HG02610 (cell line): ENCODE measurements at regions not wholly inside any gene's neighbourhood (a gene's known extent, or its start where the extent isn't known, plus 50 kb on each side); places are given as distances from the start of the nearest gene placed in this dataset.
"Not testable (repeated sequence)": the region's sequence is repeated elsewhere in the genome, so short reads cannot be mapped to it uniquely, and the experiment has no call there.

Experiments
- ATAC-seq: cut with Tn5 transposase; IDR thresholded peaks from one replicate; pipeline ENCODE4 v1.9.1; 2021; ENCODE audit warnings: mild to moderate bottlenecking, moderate library complexity; ENCODE audit not compliant: unreplicated experiment

- ATAC-seq, result no peak
Observed at GRCh38 chr6:93849857-93850256, 430.5 kb upstream of the EPHA7 start.

- ATAC-seq, result no peak
Observed at GRCh38 chr6:93848031-93848742, 428.8 kb upstream of the EPHA7 start.

GRCh38 chr6:93842178-93842577, 422.8 kb upstream of the EPHA7 start:
- no peak for ATAC-seq

- not testable (repeated sequence) for ATAC-seq
Observed at GRCh38 chr6:93835451-93836145, 416.2 kb upstream of the EPHA7 start.

- not testable (repeated sequence) for ATAC-seq
Observed at GRCh38 chr6:93835026-93835425, 415.7 kb upstream of the EPHA7 start.

GRCh38 chr6:93833326-93833725, 414.0 kb upstream of the EPHA7 start:
- not testable (repeated sequence) for ATAC-seq

- ATAC-seq, result not testable (repeated sequence)
Observed at GRCh38 chr6:93829757-93830156, 410.4 kb upstream of the EPHA7 start.

GRCh38 chr6:93829009-93829408, 409.6 kb upstream of the EPHA7 start:
- no peak for ATAC-seq

GRCh38 chr6:93828553-93828952, 409.2 kb upstream of the EPHA7 start:
- no peak for ATAC-seq

- no peak for ATAC-seq
Observed at GRCh38 chr6:93827728-93828127, 408.4 kb upstream of the EPHA7 start.

GRCh38 chr6:93825950-93826349, 406.6 kb upstream of the EPHA7 start:
- no peak for ATAC-seq

GRCh38 chr6:93823489-93823888, 404.1 kb upstream of the EPHA7 start:
- ATAC-seq, result no peak

GRCh38 chr6:93822434-93823265, 403.3 kb upstream of the EPHA7 start:
- no peak for ATAC-seq

- no peak for ATAC-seq
Observed at GRCh38 chr6:93821953-93822352, 402.6 kb upstream of the EPHA7 start.

GRCh38 chr6:93820465-93821082, 401.2 kb upstream of the EPHA7 start:
- no peak for ATAC-seq

GRCh38 chr6:93819189-93819588, 399.8 kb upstream of the EPHA7 start:
- ATAC-seq, result no peak

- ATAC-seq, result no peak
Observed at GRCh38 chr6:93817937-93818336, 398.6 kb upstream of the EPHA7 start.

- ATAC-seq, result no peak
Observed at GRCh38 chr6:93806409-93807270, 387.3 kb upstream of the EPHA7 start.

GRCh38 chr6:93801101-93801847, 381.9 kb upstream of the EPHA7 start:
- no peak for ATAC-seq

- ATAC-seq, result no peak
Observed at GRCh38 chr6:93799226-93799625, 379.9 kb upstream of the EPHA7 start.
